ENCODE measurements at regions not wholly inside any gene's neighbourhood (a gene's known extent, or its start where the extent isn't known, plus 50 kb on each side); places are given as distances from the start of the nearest gene placed in this dataset.

- no peak for TF ChIP-seq CTCF (IDR thresholded peaks at IDR 0.05; ENCODE audit: insufficient read depth, low read length, poor library complexity, severe bottlenecking)
- TF ChIP-seq EZH2phosphoT487 (conservative IDR thresholded peaks at IDR 0.05; ENCODE audit: low read length), result no peak
Observed at GRCh38 chr2:158011055-158011771, 90.5 kb upstream of the UPP2 start.

All from SU-DHL-6 (cell line).